ENCODE measurements at regions not wholly inside any gene's neighbourhood (a gene's known extent, or its start where the extent isn't known, plus 50 kb on each side); places are given as distances from the start of the nearest gene placed in this dataset.
"Not testable (repeated sequence)": the region's sequence is repeated elsewhere in the genome, so short reads cannot be mapped to it uniquely, and the experiment has no call there.

DNA sequence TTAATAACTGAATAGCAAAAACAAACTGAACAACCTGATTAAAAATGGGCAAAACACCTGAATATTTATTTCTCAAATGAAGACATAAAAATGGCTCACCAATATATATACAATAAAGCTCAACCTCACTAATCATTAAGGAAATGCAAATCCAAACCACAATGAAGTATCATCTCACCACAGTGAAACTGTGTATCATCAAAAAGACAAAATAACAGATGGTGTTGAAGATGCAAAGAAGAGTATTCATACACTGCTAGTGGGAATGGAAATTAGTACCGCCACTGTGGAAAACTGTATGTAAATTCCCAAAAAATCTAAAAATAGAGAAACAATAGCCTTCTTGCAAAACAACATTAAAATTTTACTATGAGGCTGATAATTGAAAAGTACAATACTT lies 1660.1 kb upstream of the B3GALT2 start:
- H3K27me3 ChIP-seq, result no peaks in the 10 kb centered on the region
- TF ChIP-seq POLR2A (IDR thresholded peaks at IDR 0.05), result no peak
- TF ChIP-seq, protein P1, sequence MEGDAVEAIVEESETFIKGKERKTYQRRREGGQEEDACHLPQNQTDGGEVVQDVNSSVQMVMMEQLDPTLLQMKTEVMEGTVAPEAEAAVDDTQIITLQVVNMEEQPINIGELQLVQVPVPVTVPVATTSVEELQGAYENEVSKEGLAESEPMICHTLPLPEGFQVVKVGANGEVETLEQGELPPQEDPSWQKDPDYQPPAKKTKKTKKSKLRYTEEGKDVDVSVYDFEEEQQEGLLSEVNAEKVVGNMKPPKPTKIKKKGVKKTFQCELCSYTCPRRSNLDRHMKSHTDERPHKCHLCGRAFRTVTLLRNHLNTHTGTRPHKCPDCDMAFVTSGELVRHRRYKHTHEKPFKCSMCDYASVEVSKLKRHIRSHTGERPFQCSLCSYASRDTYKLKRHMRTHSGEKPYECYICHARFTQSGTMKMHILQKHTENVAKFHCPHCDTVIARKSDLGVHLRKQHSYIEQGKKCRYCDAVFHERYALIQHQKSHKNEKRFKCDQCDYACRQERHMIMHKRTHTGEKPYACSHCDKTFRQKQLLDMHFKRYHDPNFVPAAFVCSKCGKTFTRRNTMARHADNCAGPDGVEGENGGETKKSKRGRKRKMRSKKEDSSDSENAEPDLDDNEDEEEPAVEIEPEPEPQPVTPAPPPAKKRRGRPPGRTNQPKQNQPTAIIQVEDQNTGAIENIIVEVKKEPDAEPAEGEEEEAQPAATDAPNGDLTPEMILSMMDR (IDR thresholded peaks at IDR 0.05), result no peak
- H3K4me1 ChIP-seq, result no peaks in the 10 kb centered on the region
- no peak overlapping the region for H3K27ac ChIP-seq
- 94 to 96% methylated on average over 1 of the region's 1 CpG for WGBS, 2 donors
- no peak for DNase-seq
- H3K4me3 ChIP-seq (replicated peaks in 1 of 3), result no peak overlapping the region
- no peaks in the 10 kb centered on the region for H3K36me3 ChIP-seq
- H3K9me3 ChIP-seq, result no peaks in the 10 kb centered on the region
- intact Hi-C loops (cut with DNase I), result no loop called here

DNA sequence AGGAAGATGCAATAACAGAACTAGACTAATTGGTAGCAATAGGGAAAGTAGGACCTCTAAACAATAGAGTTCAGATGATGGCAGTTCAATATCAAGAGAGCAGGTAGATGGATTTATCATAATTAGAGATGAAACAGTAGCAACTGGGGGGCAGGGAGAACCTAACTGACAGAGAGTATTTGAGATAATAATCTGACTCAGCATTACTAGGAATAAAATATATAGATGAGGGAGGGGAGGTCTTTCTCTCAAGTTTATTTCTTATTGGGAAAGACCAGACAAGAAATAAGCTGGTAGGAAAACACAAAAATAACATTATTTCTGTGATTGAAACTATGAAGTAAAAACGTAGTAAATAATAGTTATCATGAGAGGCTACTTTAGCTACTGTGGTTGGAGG lies 1656.7 kb upstream of the B3GALT2 start:
- no peak for TF ChIP-seq POLR2A (IDR thresholded peaks at IDR 0.05)
- TF ChIP-seq, protein P1 (IDR thresholded peaks at IDR 0.05), result no peak
- DNase-seq, result no peak
- no peaks in the 10 kb centered on the region for H3K9me3 ChIP-seq
- H3K36me3 ChIP-seq, result no peaks in the 10 kb centered on the region
- no peak overlapping the region for H3K27ac ChIP-seq
- no peak overlapping the region for H3K4me3 ChIP-seq (replicated peaks in 1 of 3)
- 64 to 65% methylated on average over 1 of the region's 1 CpG for WGBS, 2 donors
- H3K4me1 ChIP-seq, result no peaks in the 10 kb centered on the region
- H3K27me3 ChIP-seq, result no peaks in the 10 kb centered on the region
- intact Hi-C loops (cut with DNase I), result no loop called here

DNA sequence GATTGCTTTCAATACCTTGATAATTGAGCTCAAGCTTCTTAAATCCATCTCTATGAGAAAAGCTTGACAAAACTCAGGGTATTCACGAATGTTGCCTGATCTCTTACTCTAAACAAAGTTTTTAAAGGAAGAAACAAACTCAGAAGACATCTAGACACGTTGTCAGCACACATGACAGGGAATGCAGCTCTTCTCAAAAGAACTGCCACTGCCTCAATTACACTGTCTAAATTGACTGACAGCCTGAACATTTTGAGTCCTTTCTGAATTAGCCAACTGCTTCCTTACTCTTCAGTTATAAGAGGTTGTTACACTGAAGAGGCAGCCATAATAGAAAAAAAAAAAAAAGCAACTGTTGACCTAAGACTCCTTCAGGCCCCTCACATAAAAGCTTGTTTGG lies 1646.7 kb upstream of the B3GALT2 start:
- no peak for DNase-seq
- TF ChIP-seq POLR2A (IDR thresholded peaks at IDR 0.05), result no peak
- TF ChIP-seq, protein P1 (IDR thresholded peaks at IDR 0.05), result no peak
- H3K4me1 ChIP-seq, result no peaks in the 10 kb centered on the region
- no peaks in the 10 kb centered on the region for H3K9me3 ChIP-seq
- H3K4me3 ChIP-seq (replicated peaks in 1 of 3), result no peak overlapping the region
- 34% methylated on average over 2 of the region's 2 CpGs for WGBS, 2 donors
- no peak overlapping the region for H3K27ac ChIP-seq
- H3K27me3 ChIP-seq, result no peaks in the 10 kb centered on the region
- intact Hi-C loops (cut with DNase I), result no loop called here
- no peaks in the 10 kb centered on the region for H3K36me3 ChIP-seq

DNA sequence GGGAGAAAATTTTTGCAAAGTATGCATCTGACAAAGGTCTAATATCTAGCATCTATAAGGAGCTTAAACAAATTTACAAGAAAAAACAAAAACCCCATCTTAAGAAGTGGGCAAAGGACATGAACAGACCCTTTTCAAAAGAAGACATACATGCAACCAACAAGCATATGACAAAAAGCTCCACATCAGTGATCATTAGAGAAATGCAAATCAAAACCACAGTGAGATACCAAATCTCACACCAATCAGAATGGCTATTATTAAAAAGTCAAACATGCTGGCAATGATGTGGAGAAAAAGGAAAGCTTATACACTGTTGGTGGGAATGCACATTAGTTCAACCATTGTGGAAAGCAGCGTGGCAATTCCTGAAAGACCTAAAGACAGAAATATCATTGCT lies 1645.2 kb upstream of the B3GALT2 start:
- H3K9me3 ChIP-seq; intact Hi-C loops (cut with DNase I); H3K4me3 ChIP-seq (replicated peaks in 1 of 3); H3K4me1 ChIP-seq; H3K27ac ChIP-seq; DNase-seq; H3K27me3 ChIP-seq; H3K36me3 ChIP-seq: not testable (repeated sequence)
- WGBS, 2 donors, result 85 to 90% methylated on average over 1 of the region's 1 CpG

DNA sequence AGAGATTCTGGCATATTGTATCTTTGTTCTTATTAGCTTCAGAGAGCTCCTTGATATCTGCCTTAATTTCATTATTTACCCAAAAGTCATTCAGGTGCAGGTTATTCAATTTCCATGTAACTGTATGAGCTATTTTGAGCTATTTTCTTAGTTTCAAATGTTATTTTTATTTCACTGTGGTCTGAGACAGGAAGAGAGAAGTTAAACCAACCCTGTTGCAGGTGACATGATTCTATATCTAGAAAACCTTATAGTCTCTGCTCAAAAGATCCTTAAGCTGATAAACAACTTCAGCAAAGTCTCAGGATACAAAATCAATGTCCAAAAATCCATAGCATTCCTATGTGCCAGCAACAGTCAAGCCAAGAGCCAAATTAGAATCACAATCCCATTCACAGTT lies 1644.0 kb upstream of the B3GALT2 start:
- TF ChIP-seq, protein P1 (IDR thresholded peaks at IDR 0.05), result no peak
- TF ChIP-seq POLR2A (IDR thresholded peaks at IDR 0.05), result no peak

DNA sequence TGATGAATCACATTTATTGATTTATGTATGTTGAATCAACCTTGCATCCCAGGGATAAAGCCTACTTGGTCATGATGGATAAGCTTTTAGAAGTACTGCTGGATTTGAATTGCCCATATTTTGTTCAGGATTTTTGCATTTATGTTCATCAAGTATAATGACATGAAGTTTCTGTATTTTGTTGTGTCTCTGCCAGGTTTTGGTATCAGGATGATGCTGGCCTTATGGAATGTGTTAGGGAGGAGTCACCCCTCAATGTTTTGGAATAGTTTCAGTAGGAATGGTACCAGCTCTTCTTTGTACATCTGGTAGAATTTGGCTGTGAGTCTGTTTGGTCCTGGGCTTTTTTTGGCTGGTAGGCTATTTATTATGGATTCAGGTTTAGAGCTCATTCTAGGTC lies 1643.1 kb upstream of the B3GALT2 start:
- Histone ChIP-seq H3K4me1 (no peaks in the 10 kb centered on the region), H3K9me3 (no peaks in the 10 kb centered on the region), H3K4me3 (replicated peaks in 1 of 3) (no peak overlapping the region), H3K36me3 (no peaks in the 10 kb centered on the region), H3K27ac (no peak overlapping the region), H3K27me3 (no peaks in the 10 kb centered on the region)
- no peak for DNase-seq
- TF ChIP-seq, protein P1 (IDR thresholded peaks at IDR 0.05), result no peak
- no peak for TF ChIP-seq POLR2A (IDR thresholded peaks at IDR 0.05)
- intact Hi-C loops (cut with DNase I), result no loop called here

More for the DNA sequence above, 1644.0 kb upstream of the B3GALT2 start:
- no peak overlapping the region for H3K27ac ChIP-seq
- H3K36me3 ChIP-seq, result no peaks in the 10 kb centered on the region
- no peaks in the 10 kb centered on the region for H3K27me3 ChIP-seq
- H3K9me3 ChIP-seq, result no peaks in the 10 kb centered on the region
- intact Hi-C loops (cut with DNase I), result no loop called here
- DNase-seq, result no peak
- H3K4me1 ChIP-seq, result no peaks in the 10 kb centered on the region
- H3K4me3 ChIP-seq (replicated peaks in 1 of 3), result no peak overlapping the region

All from thyroid gland (tissue), 4 donors.